CD4-positive, alpha-beta T cell treated with Interleukin-1 beta for 1 hour (primary cell): ENCODE measurements at regions not wholly inside any gene's neighbourhood (a gene's known extent, or its start where the extent isn't known, plus 50 kb on each side); places are given as distances from the start of the nearest gene placed in this dataset.
A peak's percentile ranks its signal among the peaks of the same experiment; 100 is the strongest.

Experiments used
- DNase-seq, 2 donors: peaks; one replicate each; pipeline ENCODE4 v3.0.0-alpha.2; 2020 to 2022

GRCh38 chrX:5829469-5829868 lies 399.2 kb downstream of the NLGN4X start:
- no peak for DNase-seq

- DNase-seq = no peak
Observed at GRCh38 chrX:5829060-5829459, 399.6 kb downstream of the NLGN4X start.

DNA sequence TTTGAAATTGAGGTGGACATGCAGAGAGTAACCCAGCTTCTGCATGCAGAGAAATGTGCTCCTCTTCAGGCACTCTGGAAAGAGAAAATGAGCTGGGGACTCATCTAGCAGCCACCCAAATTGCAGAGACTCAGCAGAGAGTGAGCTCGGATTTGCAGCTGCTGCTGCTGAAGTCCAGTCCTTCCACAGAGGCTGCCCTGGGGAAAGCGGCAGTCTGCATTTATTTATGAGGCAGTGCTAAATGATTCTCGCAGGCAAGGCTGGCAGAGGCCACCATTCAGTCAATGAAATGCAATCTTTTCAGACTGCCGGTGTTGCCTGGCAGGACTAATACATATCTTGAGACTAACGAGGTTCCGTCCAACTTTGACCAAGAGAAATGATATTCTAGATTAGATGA lies 404.8 kb downstream of the NLGN4X start:
- no peak for DNase-seq

GRCh38 chrX:5810636-5811035 lies 418.0 kb downstream of the NLGN4X start:
- DNase-seq = no peak

DNA sequence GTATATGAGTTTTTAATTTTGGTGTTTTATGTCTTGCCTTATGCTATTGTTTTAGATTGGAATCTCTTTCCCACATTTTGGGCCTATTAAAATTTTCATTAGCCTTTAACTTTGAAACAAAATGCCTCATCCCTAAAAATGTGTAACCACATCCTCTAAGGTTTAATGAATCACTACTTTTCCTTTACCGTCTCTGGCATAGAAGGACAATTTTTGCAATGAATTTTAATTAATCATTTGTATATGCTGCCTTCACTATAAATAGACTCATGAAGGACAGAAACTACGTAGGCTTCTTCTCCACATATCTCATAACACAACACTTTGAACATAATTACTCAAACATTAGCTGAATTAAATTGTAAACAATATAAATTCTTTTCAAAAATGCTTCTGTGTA lies 421.5 kb downstream of the NLGN4X start:
- DNase-seq = no peak

DNA sequence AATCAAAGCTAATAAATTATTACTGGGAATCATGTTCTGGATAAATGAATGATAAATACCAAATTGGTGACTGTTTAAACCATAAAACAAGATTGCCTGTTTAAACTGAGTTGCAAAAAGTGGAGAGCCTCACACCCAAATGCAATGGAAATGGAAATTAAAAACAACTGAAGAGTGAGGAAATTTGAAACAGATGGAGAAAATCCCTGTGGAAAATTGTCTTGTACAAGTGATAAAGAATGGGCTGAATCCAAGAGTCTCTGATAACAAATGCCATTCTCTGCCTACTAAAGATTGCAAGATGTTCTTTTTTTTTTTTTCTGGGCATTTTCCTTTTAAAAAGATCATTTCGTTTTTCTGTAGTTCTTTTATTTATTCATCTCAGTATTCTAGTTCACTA lies 426.3 kb downstream of the NLGN4X start:
- no peak for DNase-seq

- no peak for DNase-seq
Observed at GRCh38 chrX:5791721-5792120, 436.9 kb downstream of the NLGN4X start.

- no peak for DNase-seq
Observed at GRCh38 chrX:5788910-5789309, 439.8 kb downstream of the NLGN4X start.

DNA sequence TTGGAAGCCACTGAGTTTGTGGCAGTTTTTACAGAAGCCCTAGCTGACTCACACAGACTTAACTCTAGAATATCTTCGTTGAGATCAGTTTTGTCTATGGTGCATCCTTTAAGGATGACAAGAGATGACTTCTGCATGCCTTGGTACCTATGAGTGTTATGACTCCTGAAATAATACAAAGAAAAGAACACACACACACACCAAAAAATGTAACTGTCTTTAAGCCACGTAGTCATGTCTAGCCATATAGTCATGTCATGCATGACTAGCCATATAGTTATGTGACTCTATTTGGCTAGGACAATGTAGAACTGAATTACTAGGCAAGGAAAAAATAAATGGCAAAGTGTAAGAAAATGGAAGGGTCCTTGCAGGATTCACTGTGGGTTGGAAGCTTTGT lies 447.8 kb downstream of the NLGN4X start:
- no peak for DNase-seq

- no peak for DNase-seq
Observed at GRCh38 chrX:5775846-5776430, 452.7 kb downstream of the NLGN4X start.

GRCh38 chrX:5774446-5774845 lies 454.2 kb downstream of the NLGN4X start:
- DNase-seq = no peak

DNA sequence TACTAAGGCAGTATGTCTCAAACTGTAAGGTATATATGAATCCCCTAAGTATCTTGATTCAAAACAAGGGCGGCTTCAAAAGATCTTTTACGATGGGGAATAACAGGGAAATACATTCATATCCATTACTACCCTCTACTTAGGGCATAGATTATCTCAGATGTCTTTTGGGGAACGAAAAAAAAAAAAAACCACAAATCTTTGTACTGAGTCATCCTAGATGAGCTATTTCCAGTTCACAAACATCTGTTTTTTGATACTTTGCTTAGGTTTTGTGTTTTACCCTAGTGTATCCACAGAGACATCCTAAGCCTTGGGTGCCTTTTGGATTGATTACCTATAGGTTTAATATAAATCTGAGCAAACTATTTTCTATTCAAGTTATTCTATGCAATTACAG lies 457.2 kb downstream of the NLGN4X start:
- no peak for DNase-seq

- no peak for DNase-seq
Observed at GRCh38 chrX:5756616-5757015, 472.1 kb downstream of the NLGN4X start.

GRCh38 chrX:5753291-5753690 lies 475.4 kb downstream of the NLGN4X start:
- no peak for DNase-seq

DNA sequence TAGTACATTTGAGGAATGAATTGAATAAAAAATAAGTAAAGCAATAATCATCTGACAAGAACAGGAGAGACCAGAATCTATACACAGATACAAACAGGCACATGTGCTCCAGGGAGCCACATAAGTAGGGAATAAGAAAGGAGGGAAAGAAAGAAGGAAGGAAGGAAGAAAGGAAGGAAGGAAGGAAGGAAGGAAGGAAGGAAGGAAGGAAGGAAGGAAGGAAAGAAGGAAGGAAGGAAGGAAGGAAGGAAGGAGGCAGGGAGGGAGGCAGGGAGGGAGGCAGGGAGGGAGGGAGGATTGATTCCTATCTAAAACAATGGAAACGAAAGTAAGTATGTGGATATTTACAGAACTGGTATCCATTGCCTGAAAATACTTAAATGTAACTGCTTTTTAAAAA lies 475.8 kb downstream of the NLGN4X start:
- DNase-seq = no peak

DNA sequence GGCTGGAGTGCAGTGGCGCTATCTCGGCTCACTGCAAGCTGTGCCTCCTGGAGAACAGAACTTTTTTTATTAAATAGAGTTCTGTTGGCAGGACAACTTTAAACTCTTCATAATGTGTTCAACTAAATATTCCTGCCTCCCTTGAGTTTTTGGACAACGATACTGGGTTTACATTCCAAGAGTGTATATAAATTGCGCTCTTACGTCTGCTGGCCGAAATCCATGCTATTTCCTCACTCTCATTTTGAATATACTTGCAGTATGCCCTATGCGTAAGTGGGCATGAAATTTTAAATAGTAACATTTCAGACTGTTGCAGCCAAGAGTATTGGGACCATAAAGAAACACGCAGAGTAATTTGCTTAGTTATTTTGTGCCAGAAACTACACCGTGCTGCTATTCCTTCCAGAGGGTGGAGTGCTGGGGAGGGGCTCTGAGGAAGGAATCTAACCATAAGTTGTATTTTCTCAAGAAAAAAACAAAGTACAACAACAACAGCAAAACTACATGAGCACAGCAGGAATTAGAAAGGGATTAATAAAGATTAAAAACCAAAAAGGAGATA lies 480.0 kb downstream of the NLGN4X start:
- no peak for DNase-seq

- DNase-seq = no peak
Observed at GRCh38 chrX:5746231-5746630, 482.4 kb downstream of the NLGN4X start.

- DNase-seq = no peak
Observed at GRCh38 chrX:5733501-5733900, 495.2 kb downstream of the NLGN4X start.

DNA sequence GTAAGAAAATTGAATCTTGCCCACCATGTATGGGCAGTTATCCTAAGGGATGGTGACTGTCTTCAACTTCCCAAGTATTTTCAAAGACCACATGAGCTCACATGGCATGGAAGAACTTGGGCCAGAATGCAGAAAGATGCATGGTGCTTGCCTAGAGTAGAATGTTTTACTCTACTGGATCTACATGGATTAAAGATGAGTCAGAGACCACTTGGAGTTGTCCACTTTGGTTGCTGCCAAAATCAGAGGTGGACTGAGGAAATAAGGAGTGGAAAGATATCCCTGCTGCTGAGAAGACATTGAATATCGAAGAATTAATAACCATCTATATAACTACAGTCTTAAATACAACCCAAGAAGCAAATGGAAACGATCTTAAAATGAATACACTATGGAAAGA lies 498.1 kb downstream of the NLGN4X start:
- no peak for DNase-seq

DNA sequence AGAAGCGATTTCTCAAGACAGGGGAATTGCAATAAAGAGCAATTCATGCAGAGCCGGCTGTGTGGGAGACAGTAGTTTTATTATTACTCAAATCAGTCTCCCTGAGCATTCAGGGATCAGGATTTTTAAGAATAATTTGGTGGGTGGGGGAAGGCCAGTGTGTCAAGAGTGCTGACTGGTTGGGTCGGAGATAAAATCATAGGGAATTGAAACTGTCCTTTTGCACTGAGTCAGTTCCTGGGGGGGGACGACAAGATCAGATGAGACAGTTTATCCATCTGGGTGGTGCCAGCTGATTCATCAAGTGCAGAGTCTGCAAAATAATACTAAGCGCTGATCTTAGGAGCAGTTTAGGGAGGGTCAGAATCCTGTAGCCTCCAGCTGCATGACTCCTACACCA lies 502.4 kb downstream of the NLGN4X start:
- peak in 1 of 2 donors; percentile 17 for DNase-seq

DNA sequence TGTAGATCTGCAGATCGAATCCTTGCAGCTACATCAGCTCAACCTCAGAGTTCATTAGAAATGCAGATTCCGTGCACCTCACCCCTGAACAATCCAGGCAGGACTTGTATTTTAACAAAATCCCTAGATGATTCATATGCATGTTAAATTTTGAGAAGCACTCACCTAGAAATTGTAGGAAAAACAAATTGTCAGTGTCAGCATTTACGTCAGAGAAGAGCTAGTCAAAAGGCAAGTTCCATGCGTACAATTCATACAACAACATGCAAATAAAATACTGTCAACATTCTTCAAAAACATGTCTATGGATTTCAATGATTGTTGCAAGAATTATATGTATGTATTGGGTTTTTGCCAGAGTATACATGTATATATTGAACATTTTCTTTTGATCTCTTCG lies 504.5 kb downstream of the NLGN4X start:
- DNase-seq = no peak

- DNase-seq = no peak
Observed at GRCh38 chrX:5718651-5719050, 510.0 kb downstream of the NLGN4X start.

GRCh38 chrX:5716666-5717065 lies 512.0 kb downstream of the NLGN4X start:
- no peak for DNase-seq

GRCh38 chrX:5708251-5708650 lies 520.4 kb downstream of the NLGN4X start:
- DNase-seq = no peak

DNA sequence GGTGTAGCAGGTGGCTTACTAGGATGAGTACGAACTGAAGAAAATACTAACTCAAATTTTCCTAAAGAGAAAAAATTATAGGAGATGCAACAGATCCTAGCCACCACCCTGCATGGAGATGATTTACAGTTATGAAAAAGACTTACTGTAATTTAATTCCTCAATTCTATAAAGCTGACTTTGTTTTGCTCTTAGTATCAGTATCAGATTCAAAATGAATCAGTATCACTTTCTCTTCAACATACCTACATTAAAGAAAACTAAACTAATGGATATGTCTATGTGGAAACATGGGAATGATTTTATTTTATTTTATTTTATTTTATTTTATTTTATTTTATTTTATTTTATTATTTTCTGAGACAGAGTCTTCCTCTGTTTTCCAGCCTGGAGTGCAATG lies 525.8 kb downstream of the NLGN4X start:
- no peak for DNase-seq
